HG03039 (cell line): ENCODE measurements at regions not wholly inside any gene's neighbourhood (a gene's known extent, or its start where the extent isn't known, plus 50 kb on each side); places are given as distances from the start of the nearest gene placed in this dataset.
"Not testable (repeated sequence)": the region's sequence is repeated elsewhere in the genome, so short reads cannot be mapped to it uniquely, and the experiment has no call there.

Source experiments
- ATAC-seq: cut with Tn5 transposase; IDR thresholded peaks from one replicate; pipeline ENCODE4 v1.9.1; 2021; ENCODE audit warnings: mild to moderate bottlenecking, moderate library complexity; ENCODE audit not compliant: unreplicated experiment

GRCh38 chr12:128033473-128033872, 233.5 kb upstream of the TMEM132C start:
- ATAC-seq = no peak

GRCh38 chr12:128040971-128041370, 226.0 kb upstream of the TMEM132C start:
- ATAC-seq = no peak

- ATAC-seq = not testable (repeated sequence)
Measured at GRCh38 chr12:128042283-128042682, 224.7 kb upstream of the TMEM132C start.

GRCh38 chr12:128042825-128043224, 224.1 kb upstream of the TMEM132C start:
- no peak for ATAC-seq

GRCh38 chr12:128043317-128043716, 223.7 kb upstream of the TMEM132C start:
- no peak for ATAC-seq

- ATAC-seq = no peak
Measured at GRCh38 chr12:128047266-128048060, 219.5 kb upstream of the TMEM132C start.

GRCh38 chr12:128052331-128052730, 214.6 kb upstream of the TMEM132C start:
- ATAC-seq = no peak

GRCh38 chr12:128052777-128053176, 214.2 kb upstream of the TMEM132C start:
- no peak for ATAC-seq

GRCh38 chr12:128055567-128055966, 211.4 kb upstream of the TMEM132C start:
- no peak for ATAC-seq

GRCh38 chr12:128056136-128056801, 210.7 kb upstream of the TMEM132C start:
- no peak for ATAC-seq

GRCh38 chr12:128057586-128057985, 209.4 kb upstream of the TMEM132C start:
- ATAC-seq = no peak

- no peak for ATAC-seq
Measured at GRCh38 chr12:128059621-128060370, 207.2 kb upstream of the TMEM132C start.

GRCh38 chr12:128068211-128068610, 198.8 kb upstream of the TMEM132C start:
- ATAC-seq = no peak

GRCh38 chr12:128069359-128069997, 197.5 kb upstream of the TMEM132C start:
- no peak for ATAC-seq

GRCh38 chr12:128073937-128074336, 193.0 kb upstream of the TMEM132C start:
- ATAC-seq = no peak

GRCh38 chr12:128075332-128075731, 191.6 kb upstream of the TMEM132C start:
- no peak for ATAC-seq

- no peak for ATAC-seq
Measured at GRCh38 chr12:128076188-128076587, 190.8 kb upstream of the TMEM132C start.

- ATAC-seq = no peak
Measured at GRCh38 chr12:128077211-128077916, 189.6 kb upstream of the TMEM132C start.

GRCh38 chr12:128077917-128078298, 189.1 kb upstream of the TMEM132C start:
- no peak for ATAC-seq

- no peak for ATAC-seq
Measured at GRCh38 chr12:128078301-128078971, 188.5 kb upstream of the TMEM132C start.
